ENCODE measurements at regions not wholly inside any gene's neighbourhood (a gene's known extent, or its start where the extent isn't known, plus 50 kb on each side); places are given as distances from the start of the nearest gene placed in this dataset.

GRCh38 chr2:219699440-219699821, 72.0 kb downstream of the SLC4A3 start:
- TF ChIP-seq NFRKB (IDR thresholded peaks at IDR 0.05) = no peak
- TF ChIP-seq HDGF (IDR thresholded peaks at IDR 0.05; ENCODE audit: borderline replicate concordance) = no peak
- no peak for TF ChIP-seq FOXK2 (IDR thresholded peaks at IDR 0.05)
- no peak for TF ChIP-seq BHLHE40 (IDR thresholded peaks at IDR 0.05; ENCODE audit: borderline replicate concordance)
- TF ChIP-seq FOXM1 (IDR thresholded peaks at IDR 0.05; ENCODE audit: borderline replicate concordance) = no peak
- TF ChIP-seq CTBP1 (IDR thresholded peaks at IDR 0.05; ENCODE audit: borderline replicate concordance) = no peak
- TF ChIP-seq SP1 (IDR thresholded peaks at IDR 0.05) = no peak
- no peak for TF ChIP-seq PKNOX1 (IDR thresholded peaks at IDR 0.05)
- no peak for TF ChIP-seq FOXA1 (IDR thresholded peaks at IDR 0.05)
- TF ChIP-seq ELF4 (IDR thresholded peaks at IDR 0.05) = no peak
- TF ChIP-seq SUZ12 (IDR thresholded peaks at IDR 0.05) = no peak
- no peak for TF ChIP-seq L3MBTL2 (conservative IDR thresholded peaks at IDR 0.05)
- TF ChIP-seq ZNF384 (IDR thresholded peaks at IDR 0.05) = no peak
- TF ChIP-seq ARNT (IDR thresholded peaks at IDR 0.05) = no peak

Data from HEK293T (cell line).